Left lung (tissue), 4 donors: ENCODE measurements at regions not wholly inside any gene's neighbourhood (a gene's known extent, or its start where the extent isn't known, plus 50 kb on each side); places are given as distances from the start of the nearest gene placed in this dataset.

Source experiments
- ATAC-seq: fragments of 200-7000 bp; cut with Tn5 transposase; one replicate; pipeline ENCODE4 v1.9.1; 2020; ENCODE audit warnings: moderate library complexity
- DNase-seq, 4 donors: peaks; one replicate each; pipeline ENCODE4 v3.0.0-alpha.2; 2013 to 2020
- H3K27ac ChIP-seq, 2 donors: fragments of 200-600 bp; sonication (generic) in 1 of 2; one replicate each; pipeline versions ENCODE4 v1.5.0 to v1.8.0; 2020 to 2021
- H3K27me3 ChIP-seq, 2 donors: fragments of 200-600 bp; sonication (generic) in 1 of 2; one replicate each; pipeline versions ENCODE4 v1.5.0 to v1.8.0; 2020 to 2021
- H3K36me3 ChIP-seq, 2 donors: fragments of 200-600 bp; sonication (generic) in 1 of 2; one replicate each; pipeline versions ENCODE4 v1.5.0 to v1.8.0; 2020 to 2021
- H3K4me1 ChIP-seq, 2 donors: fragments of 200-600 bp; one replicate each; pipeline ENCODE4 v1.8.0; 2021
- H3K4me3 ChIP-seq, 2 donors: fragments of 200-600 bp; sonication (generic) in 1 of 2; one replicate each; pipeline versions ENCODE4 v1.5.0 to v1.8.0; 2020 to 2021; ENCODE audit warnings: mild to moderate bottlenecking in 1 of 2
- H3K9me3 ChIP-seq, 2 donors: fragments of 200-600 bp; sonication (generic) in 1 of 2; one replicate each; pipeline versions ENCODE4 v1.5.0 to v1.8.0; 2020 to 2021
- CTCF ChIP-seq, 2 donors: fragments of 200-600 bp; sonication (generic) in 1 of 2; IDR thresholded peaks; one replicate each; pipeline versions ENCODE4 v1.5.0 to v1.8.0; 2021; ENCODE audit warnings: antibody characterized with exemption in 2 of 2
- intact Hi-C, 2 donors: fragments of 100-400 bp; cut with DNase I; formaldehyde crosslinking; loops; one replicate each; pipeline versions ENCODE4 v1.11.2 to v1.14.2; 2022
- donor health status: DM: no; HTN: yes; CAD: no.
- donor health status: DM: no; HTN: no; CAD: no.

- H3K27me3 ChIP-seq = no peaks in the 10 kb centered on the region
- no peaks in the 10 kb centered on the region for H3K4me1 ChIP-seq
- H3K27ac ChIP-seq = no peak overlapping the region
- no peak for DNase-seq
- no peak for ATAC-seq
- intact Hi-C loops = no loop called here
- no peaks in the 10 kb centered on the region for H3K9me3 ChIP-seq
- TF ChIP-seq CTCF (IDR thresholded peaks at IDR 0.05) = no peak
- no peak overlapping the region for H3K4me3 ChIP-seq
- no peaks in the 10 kb centered on the region for H3K36me3 ChIP-seq
These were observed 98.7 kb upstream of the PLXNC1 start for GRCh38 chr12:94049718-94050117.

- Histone ChIP-seq H3K9me3 (no peaks in the 10 kb centered on the region), H3K27ac (no peak overlapping the region), H3K36me3 (no peaks in the 10 kb centered on the region), H3K4me3 (no peak overlapping the region), H3K4me1 (no peaks in the 10 kb centered on the region), H3K27me3 (no peaks in the 10 kb centered on the region)
- ATAC-seq = no peak
- no peak for DNase-seq
- no peak for TF ChIP-seq CTCF (IDR thresholded peaks at IDR 0.05)
- intact Hi-C loops = no loop called here
These were observed 94.7 kb upstream of the PLXNC1 start for GRCh38 chr12:94053676-94054075.

- Histone ChIP-seq H3K4me1 (no peaks in the 10 kb centered on the region), H3K4me3 (no peak overlapping the region), H3K27ac (no peak overlapping the region), H3K36me3 (no peaks in the 10 kb centered on the region), H3K27me3 (no peaks in the 10 kb centered on the region), H3K9me3 (no peaks in the 10 kb centered on the region)
- TF ChIP-seq CTCF (IDR thresholded peaks at IDR 0.05) = no peak
- intact Hi-C loops = no loop called here
- no peak for DNase-seq
- no peak for ATAC-seq
These were observed 92.8 kb upstream of the PLXNC1 start for GRCh38 chr12:94055528-94055927.

- TF ChIP-seq CTCF (IDR thresholded peaks at IDR 0.05) = no peak
- Histone ChIP-seq H3K27ac (no peak overlapping the region), H3K4me1 (no peaks in the 10 kb centered on the region), H3K4me3 (no peak overlapping the region), H3K36me3 (no peaks in the 10 kb centered on the region), H3K27me3 (no peaks in the 10 kb centered on the region), H3K9me3 (no peaks in the 10 kb centered on the region)
- DNase-seq (no peak), ATAC-seq (no peak)
- intact Hi-C loops = no loop called here
These were observed 91.8 kb upstream of the PLXNC1 start for GRCh38 chr12:94056419-94057158.

GRCh38 chr12:94057262-94058151, 90.9 kb upstream of the PLXNC1 start:
- no peak for DNase-seq
- Histone ChIP-seq H3K27me3 (no peaks in the 10 kb centered on the region), H3K9me3 (no peaks in the 10 kb centered on the region), H3K4me3 (no peak overlapping the region), H3K36me3 (no peaks in the 10 kb centered on the region), H3K4me1 (peaks cover 0 to 2% of the 10 kb centered on the region in 2 donors), H3K27ac (no peak overlapping the region)
- intact Hi-C loops = no loop called here
- no peak for TF ChIP-seq CTCF (IDR thresholded peaks at IDR 0.05)
- ATAC-seq = no peak
